Embryonic facial prominence (tissue), 1 donor: ENCODE measurements at regions not wholly inside any gene's neighbourhood (a gene's known extent, or its start where the extent isn't known, plus 50 kb on each side); places are given as distances from the start of the nearest gene placed in this dataset.

Experiments
- DNase-seq: peaks from one replicate; pipeline ENCODE4 v3.0.0-alpha.2; 2016; ENCODE audit errors: extremely low spot score

DNA sequence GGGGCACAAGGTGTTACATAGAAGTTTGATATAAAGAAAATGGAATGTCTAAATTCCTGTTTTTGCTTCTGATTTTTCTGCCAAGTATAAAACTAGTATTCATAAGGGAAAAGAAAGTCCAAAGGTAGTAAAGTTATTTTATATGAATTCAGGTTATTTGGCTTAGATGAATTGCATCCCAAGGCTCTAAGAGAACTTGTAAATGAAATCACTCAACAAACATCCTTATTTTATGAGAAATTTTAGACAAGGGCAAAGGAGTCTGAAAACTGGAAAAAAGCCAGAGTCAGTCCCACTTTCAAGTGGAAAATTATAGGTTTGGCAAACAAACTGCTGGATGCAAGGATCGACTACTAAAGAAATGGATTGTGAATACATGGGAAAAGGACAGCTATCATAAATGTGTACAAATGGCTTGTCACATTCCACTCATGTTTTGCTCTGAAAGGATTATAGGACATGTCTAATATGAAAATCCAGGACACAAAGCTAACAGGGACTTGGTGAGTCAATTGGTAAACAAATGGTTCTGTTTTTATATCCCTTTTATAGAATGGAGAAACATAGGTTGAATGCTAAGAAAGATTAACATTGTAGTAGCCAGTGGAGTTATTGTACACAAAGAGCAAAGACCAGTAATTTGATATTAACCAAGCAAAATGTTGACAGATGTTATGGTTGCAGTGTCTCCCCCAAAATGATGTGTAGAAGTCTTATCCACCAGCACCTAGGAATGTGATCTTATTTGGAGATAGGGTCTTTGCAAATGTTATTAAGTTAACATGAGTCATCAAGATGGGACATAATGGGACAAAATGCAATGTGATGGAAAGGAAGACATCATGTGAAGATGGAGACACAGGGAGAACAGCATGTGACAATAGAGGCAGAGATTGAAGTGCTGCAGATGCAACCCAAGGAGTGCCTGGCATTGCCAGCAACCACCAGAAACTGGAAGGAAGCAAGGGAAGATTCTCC is 495.7 kb downstream of the TLE1 start:
- no peak for DNase-seq

DNA sequence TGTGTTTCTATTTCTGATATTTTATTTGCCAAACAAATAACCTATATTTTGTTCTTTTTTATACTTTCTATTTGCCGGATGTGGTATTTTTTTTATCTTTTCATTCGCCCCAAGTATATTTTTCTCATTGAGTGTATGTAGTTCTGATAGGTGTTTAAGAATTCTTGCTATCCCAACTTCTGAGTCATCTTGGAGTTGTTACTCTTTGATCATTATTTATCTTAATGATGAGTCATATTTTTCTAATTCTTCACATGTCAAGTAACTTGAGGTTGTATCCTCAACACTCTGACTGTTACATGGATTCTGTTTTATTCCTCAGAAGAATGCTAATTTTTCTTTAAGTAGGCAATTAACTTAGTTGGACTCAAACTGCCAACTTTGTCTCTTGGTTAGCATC is 498.1 kb downstream of the TLE1 start:
- DNase-seq = no peak

DNA sequence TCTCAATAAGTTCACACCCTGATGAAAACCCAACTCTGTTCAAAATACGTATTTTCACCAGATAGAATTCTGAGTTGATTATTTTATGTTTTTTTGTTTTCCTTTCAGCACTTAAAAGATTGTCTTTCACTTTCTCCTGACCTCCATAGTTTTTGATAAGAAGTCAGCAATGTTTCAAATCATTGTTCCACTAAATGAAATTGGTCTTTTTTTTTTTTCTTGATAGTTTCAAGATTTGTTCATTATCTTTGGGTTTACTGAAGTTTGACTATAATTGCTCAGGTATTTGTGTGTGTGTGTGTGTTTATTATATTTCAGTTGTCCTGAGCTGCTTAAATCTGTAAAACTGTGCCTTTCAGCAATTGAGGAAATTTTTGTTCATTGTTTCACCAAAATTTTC is 498.7 kb downstream of the TLE1 start:
- DNase-seq = no peak

DNA sequence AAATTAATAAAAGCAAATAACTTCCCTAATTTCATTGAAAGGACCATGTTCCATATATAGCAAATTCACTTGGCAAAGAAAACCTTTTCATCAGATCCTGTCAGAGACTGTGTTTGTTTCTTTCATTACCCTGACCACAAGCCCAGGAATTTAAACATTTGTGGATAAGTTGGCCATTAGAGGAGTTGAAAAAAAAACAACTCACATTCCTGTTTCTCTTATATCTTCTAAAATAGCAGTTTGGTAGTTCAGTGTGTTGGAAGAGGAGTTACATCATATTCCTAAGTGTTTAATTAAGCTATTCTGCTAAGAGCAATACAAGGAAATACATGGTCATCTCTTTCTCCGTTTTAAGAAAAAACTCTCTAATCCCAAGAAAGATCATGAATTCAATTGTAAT is 505.6 kb downstream of the TLE1 start:
- DNase-seq = no peak

DNA sequence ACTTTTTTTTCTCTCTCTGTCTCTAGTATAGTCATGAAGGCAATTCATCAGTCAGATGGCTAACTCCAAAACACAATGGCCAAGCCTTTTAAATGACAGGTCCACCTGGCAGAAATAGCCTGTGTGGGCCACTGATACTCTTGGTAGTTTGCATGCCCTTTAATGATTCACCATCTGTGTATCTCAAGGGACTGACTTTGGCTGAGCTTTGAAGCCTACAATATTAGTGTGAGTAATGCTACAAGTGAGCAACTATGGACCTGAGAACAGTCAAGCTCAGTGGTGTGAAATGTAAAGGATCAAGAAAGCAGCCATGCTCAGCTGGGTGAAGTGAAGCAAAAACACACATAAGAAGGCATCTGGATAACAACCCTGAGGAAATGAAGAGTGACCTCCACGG is 506.9 kb downstream of the TLE1 start:
- no peak for DNase-seq

DNA sequence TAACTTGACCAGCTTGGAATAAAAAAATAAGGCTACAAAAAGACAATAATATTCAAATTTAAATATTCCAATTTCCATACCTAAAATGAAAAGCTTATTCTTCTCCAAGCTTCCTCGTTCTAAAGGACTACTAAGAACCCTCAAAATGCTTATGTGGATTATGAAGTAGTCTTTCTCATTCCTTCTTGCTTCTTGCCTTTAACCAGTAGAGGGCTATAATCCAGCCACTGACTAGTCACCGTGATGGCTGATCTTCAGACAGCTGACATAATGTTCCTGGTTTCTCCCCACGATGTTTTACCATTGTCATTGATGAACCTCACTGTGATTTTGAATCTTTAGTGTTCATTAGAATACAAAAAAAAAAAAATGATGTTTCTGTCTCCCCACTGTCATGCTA is 515.3 kb downstream of the TLE1 start:
- no peak for DNase-seq

DNA sequence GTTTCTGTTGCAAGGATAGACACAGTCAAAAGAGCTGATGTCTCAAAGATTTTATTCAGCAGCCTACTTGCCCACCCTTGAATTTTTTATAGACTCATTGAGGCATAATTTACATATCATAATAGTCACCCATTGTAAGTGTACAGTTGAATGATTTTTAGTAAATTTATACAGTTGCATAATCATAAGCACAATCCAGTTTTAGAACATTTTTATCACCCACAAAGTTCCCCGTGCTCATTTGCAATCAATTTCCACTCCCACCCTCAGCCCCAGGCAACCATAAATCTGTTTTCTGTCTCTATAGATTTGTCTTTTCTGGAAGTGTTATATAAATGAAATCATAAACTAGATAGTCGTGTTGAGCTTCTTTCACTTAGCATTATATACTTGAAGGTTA is 517.7 kb downstream of the TLE1 start:
- no peak for DNase-seq

DNA sequence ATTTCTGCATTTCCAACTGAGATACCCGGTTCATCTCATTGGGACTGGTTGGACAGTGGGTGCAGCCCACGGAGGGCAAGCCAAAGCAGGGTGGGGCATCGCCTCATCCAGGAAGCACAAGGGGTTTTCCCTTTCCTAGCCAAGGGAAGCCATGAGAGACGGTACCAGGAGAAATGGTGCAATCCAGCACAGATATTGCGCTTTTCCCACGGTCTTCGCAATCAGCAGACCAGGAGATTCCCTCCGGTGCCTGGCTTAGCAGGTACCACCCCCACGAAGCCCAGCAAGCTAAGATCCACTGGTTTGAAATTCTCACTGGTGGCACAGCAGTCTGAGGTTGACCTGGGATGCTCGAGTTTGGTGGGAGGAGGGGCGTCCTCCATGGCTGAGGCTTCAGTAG is 527.0 kb downstream of the TLE1 start:
- DNase-seq = no peak

DNA sequence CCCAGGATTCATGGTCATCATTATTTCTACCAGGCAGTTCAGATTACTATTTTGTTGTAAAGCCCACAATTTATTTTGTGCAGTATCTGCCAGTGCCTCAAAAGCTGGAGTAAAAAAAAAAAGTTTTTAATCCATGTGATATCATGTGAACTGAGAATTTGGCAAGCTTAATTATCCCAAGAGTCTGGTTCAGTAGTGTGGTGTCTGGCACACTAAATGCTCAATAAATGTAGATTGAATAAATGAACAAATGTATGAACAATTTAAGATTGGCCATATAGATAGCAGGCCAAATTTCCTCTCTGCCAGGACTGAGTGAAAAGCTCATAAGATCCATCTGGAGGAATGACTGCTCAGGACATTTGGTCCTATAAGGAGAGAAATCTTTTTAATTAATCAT is 533.0 kb downstream of the TLE1 start:
- no peak for DNase-seq

DNA sequence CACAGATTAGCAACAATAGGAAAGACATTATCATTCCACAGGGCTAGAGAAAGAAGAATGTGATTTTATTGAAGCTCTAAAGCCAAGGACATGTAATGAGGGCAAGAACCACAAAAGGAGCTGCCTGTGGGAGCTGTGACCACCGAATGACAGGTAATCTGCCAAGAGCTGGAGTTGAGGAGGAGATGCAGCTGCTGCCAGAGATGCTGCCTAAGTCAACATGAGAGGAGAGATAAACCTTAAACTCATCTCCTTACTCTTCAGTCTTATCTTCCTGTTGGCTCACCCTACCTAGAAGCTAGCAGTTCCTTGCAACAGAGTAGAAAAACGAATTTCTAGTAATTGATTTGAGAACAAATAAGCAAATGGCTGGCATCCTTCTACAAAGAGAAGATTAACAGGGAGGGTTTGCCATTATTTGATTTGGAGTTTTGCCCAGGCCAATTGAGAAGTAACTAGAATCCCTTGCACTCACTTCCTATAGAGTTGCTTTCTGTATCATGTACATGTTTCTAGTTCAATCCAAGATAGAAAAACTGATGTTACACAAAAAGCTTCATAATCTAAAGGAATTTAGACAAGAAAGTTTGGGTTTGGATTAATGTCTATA is 539.2 kb downstream of the TLE1 start:
- DNase-seq = no peak

DNA sequence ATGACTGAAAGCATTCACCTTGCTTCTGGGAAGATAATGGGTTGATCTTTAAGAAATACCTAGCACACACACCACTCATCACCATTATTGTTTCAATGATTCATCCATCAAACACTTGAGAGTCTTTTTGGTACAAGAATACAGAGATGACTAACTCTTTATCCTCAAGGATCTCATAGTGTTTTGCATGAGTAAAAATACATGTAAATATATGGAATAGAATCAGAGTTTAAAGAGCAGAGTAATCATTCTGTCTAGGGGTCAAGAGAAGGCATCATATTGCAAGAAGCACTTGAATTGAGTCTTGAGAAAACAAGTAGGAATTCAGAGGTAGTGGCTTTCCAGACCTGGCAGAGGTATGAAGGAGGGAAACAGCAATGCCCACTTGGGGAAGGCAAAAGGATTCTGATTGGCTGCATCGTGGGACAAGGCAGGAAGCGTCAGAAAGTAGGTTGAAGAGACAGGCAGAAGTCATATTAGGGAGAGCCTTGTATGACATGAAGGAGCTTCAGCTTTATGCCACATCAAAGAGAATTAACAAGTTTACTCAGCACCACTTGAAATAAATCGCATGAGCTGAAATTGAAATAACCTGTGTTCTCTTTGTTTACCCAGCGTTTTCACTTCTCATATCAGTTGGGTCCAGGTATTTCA is 542.5 kb downstream of the TLE1 start:
- DNase-seq = no peak

DNA sequence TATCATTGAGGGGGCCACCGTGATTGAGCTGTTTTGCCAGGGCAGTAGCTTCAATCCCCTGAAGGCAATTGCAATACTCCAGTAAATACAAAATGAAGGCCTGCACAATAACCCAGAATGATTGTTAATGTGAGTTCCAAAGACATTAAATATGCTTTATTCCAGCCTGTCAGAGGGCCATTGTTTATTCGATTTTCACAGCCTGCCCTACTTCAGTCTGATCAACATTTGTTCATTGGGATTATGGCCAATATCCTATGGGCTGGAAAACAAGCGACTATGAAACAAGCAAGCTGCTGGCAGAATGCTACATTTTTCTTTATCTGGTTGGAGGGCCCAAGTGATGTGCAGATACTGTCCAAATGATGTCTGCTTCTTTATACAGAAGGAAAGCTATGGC is 543.1 kb downstream of the TLE1 start:
- no peak for DNase-seq

DNA sequence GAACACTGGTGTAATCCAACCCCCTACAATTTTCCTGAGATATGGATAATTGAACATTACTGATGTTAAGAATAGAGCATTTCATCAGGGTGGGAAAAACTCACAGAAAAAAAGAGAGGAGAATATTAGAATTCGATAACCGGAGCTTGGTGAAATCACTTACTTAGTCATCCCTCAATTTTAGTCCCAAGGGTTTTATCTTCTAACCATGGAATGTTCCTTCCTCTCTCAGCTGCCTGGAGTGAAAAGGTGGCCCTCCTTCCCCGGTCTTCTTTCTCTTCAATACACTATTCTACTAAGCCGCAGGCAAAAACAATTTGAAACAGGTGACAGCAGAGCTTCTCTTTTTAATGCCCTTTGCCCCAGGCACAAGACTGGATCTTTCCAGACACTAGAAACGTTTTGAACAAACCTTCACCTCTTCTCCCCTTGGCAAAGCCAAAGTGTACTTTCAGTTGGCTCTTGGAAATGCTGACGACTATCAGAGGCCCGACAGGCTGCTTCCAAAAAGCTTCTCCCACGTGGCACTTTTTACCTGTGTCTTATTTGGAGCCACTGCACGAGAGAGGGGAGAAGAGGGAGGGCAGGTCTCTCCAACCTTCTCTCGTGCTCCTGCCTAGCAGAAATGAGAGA is 543.9 kb downstream of the TLE1 start:
- DNase-seq = no peak

DNA sequence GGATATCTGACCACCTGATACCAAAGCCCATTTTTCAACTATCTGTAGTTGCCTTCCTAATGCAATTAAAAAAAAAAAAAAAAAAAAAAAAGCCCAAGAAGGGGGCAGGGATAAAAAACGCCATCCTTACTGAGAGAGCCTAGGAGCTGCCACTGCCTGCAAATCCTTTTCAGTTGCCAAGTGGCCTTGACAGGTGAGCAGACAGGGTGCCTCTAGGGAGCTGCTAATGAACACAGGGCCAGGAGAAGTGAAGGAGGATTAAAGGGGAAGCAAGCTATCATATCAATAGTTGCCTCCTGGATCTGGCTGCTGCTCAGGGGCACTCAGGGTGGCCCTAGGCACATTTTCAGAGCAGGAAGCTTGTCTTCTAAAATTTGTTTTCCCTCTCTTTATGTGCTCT is 547.4 kb downstream of the TLE1 start:
- DNase-seq = no peak

DNA sequence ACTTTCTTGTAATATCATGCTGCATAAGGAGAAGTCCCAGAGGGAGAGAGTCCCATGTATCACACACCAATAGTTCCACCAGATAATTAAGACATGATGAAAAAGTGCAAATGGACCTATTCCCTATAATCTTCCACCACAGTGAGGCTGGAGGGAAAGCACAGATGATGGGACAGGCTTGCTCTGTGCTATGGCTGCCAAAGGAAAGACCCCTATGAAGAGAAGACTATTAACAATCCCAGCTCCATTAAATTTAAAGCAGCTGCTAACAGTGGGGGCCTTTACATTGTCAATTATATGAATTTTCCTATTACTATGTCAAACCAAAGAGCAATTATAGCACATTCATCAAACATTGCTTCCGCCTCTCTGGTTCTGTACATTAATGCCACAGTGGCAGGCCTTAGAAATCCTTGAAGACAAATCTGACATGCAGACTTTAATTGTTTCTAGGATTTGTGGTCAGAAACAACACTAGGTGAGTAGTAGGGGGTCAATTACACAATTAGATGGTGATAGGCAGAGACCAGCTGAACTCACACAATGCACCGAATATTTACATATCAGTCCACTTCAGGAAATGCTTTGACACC is 551.3 kb downstream of the TLE1 start:
- no peak for DNase-seq

DNA sequence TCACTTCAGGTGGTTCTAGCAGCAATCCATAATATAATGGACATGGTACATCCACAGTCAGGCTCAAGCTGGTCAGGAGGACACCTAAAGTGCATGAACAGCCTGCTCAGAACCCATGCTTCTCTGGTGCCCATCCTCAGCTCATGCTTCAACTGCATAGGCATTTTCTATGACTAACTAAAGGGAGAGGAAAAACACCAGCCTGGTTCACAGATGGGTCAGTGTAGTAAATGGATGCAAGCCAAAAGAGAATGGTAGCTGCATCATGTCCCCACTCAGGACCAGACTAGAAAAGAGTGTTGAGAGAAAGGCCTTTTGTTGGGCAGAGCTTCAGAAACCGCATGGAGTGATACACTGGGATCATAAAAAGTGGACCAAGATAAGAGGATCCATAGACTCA is 556.6 kb downstream of the TLE1 start:
- no peak for DNase-seq

DNA sequence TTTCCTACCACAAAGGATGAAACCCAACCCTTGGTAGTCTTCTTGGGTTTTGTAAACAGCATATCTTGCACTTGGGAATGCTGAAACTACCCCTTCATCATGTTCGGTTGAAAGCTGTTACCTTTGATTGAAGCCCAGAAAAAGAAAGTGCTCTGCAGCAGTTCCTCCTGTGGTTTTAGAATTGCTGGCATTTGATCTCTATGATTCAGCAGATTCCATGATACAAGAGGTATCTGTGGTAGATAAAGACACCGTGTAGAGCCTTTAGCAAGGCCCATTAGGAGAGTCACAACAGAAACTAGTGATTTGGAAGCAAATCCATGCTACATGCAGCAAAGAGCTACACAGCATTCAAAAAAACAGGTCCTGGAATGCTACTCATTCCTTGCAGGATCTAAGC is 557.0 kb downstream of the TLE1 start:
- DNase-seq = no peak

DNA sequence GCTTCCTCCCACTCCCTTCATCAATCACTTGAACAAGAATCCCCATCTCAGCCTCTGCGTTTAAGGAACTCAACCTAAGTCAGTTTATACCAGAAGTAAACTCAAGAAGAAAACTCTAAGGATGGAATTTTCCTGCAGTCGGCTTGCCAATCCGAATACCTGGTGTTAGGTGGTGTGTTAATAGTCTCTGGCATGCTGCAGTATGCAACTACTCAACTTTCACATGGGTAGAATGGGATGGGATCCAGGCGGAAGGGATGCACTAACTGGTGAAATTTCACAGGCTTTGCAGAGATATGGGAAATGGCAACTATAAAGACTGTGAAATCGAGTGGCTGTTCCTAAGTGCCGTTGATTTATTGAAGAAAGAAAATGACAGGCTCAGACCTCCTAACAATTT is 560.6 kb downstream of the TLE1 start:
- DNase-seq = no peak

DNA sequence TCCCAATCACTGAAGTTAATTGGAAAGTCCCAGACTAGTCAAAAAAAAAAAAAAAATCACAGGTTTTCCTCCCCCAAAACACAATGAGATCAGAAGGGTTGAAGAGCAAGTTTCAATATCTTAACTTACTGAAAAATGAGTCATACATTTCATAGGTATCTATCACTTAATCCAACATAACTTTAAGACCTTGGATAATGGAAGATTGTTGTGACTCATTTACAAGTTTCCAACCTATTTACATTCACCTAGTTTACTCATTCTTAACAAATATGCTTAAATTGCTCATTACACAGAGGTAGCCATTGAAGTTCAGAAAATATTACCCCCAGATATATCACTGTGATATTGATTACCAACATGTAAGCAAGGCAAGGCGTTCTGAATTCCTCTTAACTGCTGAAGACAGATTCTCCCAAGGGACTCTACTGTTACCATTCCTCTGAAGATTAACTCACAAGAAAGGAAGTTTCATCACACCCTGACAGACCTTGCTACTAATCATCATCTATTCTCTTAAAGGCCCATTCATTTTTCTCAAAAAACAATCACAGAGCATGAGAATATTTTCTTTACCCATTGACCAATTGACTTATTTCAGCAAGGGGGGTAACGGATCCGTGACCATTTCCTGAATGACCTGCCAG is 563.8 kb downstream of the TLE1 start:
- no peak for DNase-seq

DNA sequence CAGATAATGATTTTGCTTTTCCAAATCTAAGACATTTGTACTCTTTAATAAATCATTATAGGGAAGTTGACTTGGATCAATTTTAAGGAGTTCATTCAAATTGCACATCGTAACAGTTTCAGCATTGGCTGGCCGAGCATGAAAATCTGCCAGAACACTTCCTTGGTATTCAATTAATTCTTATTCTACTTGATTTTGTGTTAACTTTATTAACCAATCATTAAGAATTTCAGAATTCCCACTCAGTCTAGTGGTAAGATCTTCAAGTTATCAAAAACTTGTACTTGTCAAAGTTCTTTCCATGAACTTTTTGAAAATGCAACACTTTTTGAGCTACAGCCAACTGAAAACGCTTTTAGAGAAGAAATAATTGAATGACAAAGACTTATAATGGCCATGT is 565.8 kb downstream of the TLE1 start:
- no peak for DNase-seq

DNA sequence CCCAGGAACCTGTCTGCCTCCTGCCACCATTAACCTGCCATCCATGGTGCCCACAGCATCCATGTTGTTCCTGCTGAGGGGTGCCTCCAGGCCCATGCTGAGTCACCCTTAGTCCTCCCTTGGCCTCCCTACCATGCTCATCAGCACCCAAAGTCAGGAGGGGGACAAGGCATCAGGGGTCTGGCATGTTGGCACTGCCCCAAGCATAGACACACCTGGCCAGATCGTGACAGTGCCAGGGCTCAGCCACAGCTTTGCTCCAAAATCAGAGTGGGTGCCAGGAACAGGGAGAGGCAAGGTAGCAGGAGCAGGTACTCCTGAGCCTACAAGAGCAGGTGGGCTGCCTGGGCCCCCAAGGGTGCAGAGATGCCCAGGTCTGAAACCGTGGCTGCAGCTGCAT is 566.6 kb downstream of the TLE1 start:
- DNase-seq = no peak

DNA sequence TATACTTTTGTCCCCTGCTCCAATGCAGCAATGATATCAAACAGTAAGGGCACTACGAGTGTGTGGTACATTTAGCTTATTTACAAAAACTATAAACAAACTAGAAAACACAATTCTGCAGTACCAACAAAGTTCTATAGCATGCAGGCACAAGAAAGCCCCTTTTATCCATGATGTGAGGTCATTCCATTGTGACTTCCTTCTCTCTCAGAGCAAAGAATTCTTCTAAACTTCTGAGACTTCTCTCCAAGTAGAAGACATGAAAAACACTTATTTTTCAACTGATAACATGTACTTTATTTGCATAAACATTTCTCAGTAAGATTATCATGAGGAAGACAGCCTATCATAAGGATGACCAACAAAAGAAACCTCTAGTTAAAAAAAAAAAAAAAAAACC is 569.8 kb downstream of the TLE1 start:
- DNase-seq = no peak
